ENCODE measurements at regions not wholly inside any gene's neighbourhood (a gene's known extent, or its start where the extent isn't known, plus 50 kb on each side); places are given as distances from the start of the nearest gene placed in this dataset.

DNA sequence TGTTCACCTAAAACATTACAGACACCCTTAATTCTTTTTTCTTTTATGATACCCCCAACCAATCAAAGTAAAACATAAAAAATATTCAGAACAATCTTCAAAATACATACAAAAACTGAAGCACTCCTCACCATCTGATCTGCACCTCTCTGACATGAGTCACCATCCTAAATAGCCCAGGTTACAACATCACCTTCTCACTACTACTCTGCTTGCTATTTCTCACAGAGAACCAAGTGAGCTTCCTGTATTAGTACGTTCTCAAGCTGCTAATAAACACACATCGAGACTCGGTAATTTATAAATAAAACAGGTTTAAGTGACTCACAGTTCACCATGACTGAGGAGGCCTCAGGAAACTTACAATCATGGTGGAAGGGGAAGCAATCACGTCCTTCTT is 183.5 kb downstream of the CBLN2 start:
- Histone ChIP-seq H3K79me1 (ENCODE audit: low read length) (no peaks in the 10 kb centered on the region), H3K4me3 (ENCODE audit: low read length) (no peak overlapping the region), H2BK15ac (replicated peaks; ENCODE audit: low read depth) (no peak overlapping the region), H3K4me2 (ENCODE audit: low read length) (no peak overlapping the region), H2BK120ac (ENCODE audit: low read depth, low read length) (no peak overlapping the region), H3K27me3 (ENCODE audit: insufficient read depth, low read length, poor library complexity) (no peaks in the 10 kb centered on the region), H2AK5ac (ENCODE audit: low read length) (no peak overlapping the region), H3K9ac (ENCODE audit: low read length) (no peak overlapping the region), H3K36me3 (ENCODE audit: control insufficient read depth, insufficient read depth, low read length) (no peaks in the 10 kb centered on the region), H4K5ac (ENCODE audit: low read length) (no peak overlapping the region), H2BK5ac (ENCODE audit: low read length) (no peak overlapping the region), H3K4ac (ENCODE audit: low read depth, low read length) (no peak overlapping the region), H3K79me2 (ENCODE audit: control insufficient read depth, insufficient read depth, low read length) (no peaks in the 10 kb centered on the region), H3K4me1 (ENCODE audit: control insufficient read depth, low read depth, low read length) (no peaks in the 10 kb centered on the region), H4K8ac (ENCODE audit: low read depth, low read length) (no peak overlapping the region), H3K23ac (ENCODE audit: low read length) (no peak overlapping the region), H3K56ac (ENCODE audit: low read length) (no peak overlapping the region), H3K18ac (ENCODE audit: low read length) (no peak overlapping the region), H3K27ac (ENCODE audit: low read depth, low read length) (no peak overlapping the region)
- no CpG with 5 or more reads among the region's 4 CpGs for WGBS (ENCODE audit: extremely low coverage, insufficient coverage, low lambda C conversion rate)
- no peak for DNase-seq

DNA sequence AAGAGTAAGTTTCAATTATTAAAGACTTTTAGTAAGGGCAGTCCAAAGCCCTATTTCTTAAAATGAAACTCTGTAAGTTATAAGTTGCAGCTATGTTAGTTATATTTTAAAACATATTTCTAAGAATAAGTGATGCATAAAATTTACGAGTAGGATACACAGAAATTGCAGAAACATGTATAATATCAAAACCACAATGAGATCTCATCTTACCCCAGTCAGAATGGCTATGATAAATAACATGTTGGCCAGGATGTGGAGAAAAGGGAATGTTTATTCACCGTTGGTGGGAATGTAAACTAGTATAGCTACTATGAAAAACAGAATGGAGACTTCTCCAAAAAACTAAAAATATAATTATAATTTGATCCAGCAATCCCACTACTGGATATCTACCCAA is 201.2 kb downstream of the CBLN2 start:
- Histone ChIP-seq H3K4ac (ENCODE audit: low read depth, low read length) (no peak overlapping the region), H2AK5ac (ENCODE audit: low read length) (no peak overlapping the region), H3K23ac (ENCODE audit: low read length) (no peak overlapping the region), H2BK5ac (ENCODE audit: low read length) (no peak overlapping the region), H3K36me3 (ENCODE audit: control insufficient read depth, insufficient read depth, low read length) (no peaks in the 10 kb centered on the region), H3K79me1 (ENCODE audit: low read length) (no peaks in the 10 kb centered on the region), H3K56ac (ENCODE audit: low read length) (no peak overlapping the region), H3K4me3 (ENCODE audit: low read length) (no peak overlapping the region), H3K4me1 (ENCODE audit: control insufficient read depth, low read depth, low read length) (no peaks in the 10 kb centered on the region), H3K27me3 (ENCODE audit: insufficient read depth, low read length, poor library complexity) (no peaks in the 10 kb centered on the region), H3K18ac (ENCODE audit: low read length) (no peak overlapping the region), H2BK15ac (replicated peaks; ENCODE audit: low read depth) (no peak overlapping the region), H3K79me2 (ENCODE audit: control insufficient read depth, insufficient read depth, low read length) (no peaks in the 10 kb centered on the region), H4K5ac (ENCODE audit: low read length) (no peak overlapping the region), H3K4me2 (ENCODE audit: low read length) (no peak overlapping the region), H2BK120ac (ENCODE audit: low read depth, low read length) (no peak overlapping the region), H4K8ac (ENCODE audit: low read depth, low read length) (no peak overlapping the region), H3K9ac (ENCODE audit: low read length) (no peak overlapping the region), H3K27ac (ENCODE audit: low read depth, low read length) (no peak overlapping the region)
- WGBS (ENCODE audit: extremely low coverage, insufficient coverage, low lambda C conversion rate), result no CpG with 5 or more reads among the region's 2 CpGs
- no peak for DNase-seq

DNA sequence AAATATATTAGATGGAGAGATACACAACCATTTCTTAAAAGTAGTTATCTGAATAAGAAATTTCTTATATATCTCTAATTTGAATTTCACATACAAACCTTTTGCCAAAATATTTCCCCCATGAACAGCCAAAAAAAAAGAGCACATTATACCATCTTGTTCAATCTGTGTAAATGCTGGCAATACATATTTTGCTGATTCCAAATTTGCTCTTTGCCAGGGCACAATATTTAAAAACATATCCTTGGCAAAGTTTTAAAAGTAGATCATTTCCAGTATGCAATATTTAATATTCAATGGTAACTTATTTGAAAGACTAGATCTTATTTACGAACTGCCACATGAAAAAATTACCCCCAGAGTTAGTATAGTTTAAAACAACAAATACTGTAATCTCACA is 204.2 kb downstream of the CBLN2 start:
- H3K9ac ChIP-seq (ENCODE audit: low read length), result no peak overlapping the region
- no peaks in the 10 kb centered on the region for H3K36me3 ChIP-seq (ENCODE audit: control insufficient read depth, insufficient read depth, low read length)
- no peak overlapping the region for H3K27ac ChIP-seq (ENCODE audit: low read depth, low read length)
- no peak overlapping the region for H3K4ac ChIP-seq (ENCODE audit: low read depth, low read length)
- H3K27me3 ChIP-seq (ENCODE audit: insufficient read depth, low read length, poor library complexity), result no peaks in the 10 kb centered on the region
- no peaks in the 10 kb centered on the region for H3K79me1 ChIP-seq (ENCODE audit: low read length)
- no peak overlapping the region for H2BK120ac ChIP-seq (ENCODE audit: low read depth, low read length)
- no peak overlapping the region for H3K56ac ChIP-seq (ENCODE audit: low read length)
- no peak overlapping the region for H2BK5ac ChIP-seq (ENCODE audit: low read length)
- no peak overlapping the region for H3K4me3 ChIP-seq (ENCODE audit: low read length)
- no peak overlapping the region for H3K23ac ChIP-seq (ENCODE audit: low read length)
- no peak overlapping the region for H3K18ac ChIP-seq (ENCODE audit: low read length)
- DNase-seq, result no peak
- no peak overlapping the region for H3K4me2 ChIP-seq (ENCODE audit: low read length)
- no peaks in the 10 kb centered on the region for H3K4me1 ChIP-seq (ENCODE audit: control insufficient read depth, low read depth, low read length)
- WGBS (ENCODE audit: extremely low coverage, insufficient coverage, low lambda C conversion rate), result no CpG with 5 or more reads among the region's 1 CpG
- no peak overlapping the region for H4K5ac ChIP-seq (ENCODE audit: low read length)
- H4K8ac ChIP-seq (ENCODE audit: low read depth, low read length), result no peak overlapping the region
- no peak overlapping the region for H2AK5ac ChIP-seq (ENCODE audit: low read length)
- no peaks in the 10 kb centered on the region for H3K79me2 ChIP-seq (ENCODE audit: control insufficient read depth, insufficient read depth, low read length)
- no peak overlapping the region for H2BK15ac ChIP-seq (replicated peaks; ENCODE audit: low read depth)

DNA sequence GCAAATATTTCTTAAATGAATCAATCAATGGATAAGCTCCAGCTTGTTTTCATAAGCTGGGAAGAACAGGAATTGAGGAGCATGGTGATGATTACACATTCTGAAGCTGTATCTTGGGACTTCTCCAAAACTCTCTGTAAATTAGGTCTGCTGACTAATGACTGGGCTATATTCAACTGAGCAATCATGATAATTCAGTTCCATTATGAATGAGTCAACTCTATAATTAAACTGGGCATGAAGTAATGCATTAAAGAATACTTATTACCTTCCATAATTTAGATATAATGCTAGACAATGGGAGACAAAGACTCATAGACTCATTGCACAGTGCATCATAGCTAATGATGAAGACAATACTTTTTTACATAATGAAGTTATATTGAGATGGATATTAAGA is 207.4 kb downstream of the CBLN2 start:
- H3K79me2 ChIP-seq (ENCODE audit: control insufficient read depth, insufficient read depth, low read length), result no peaks in the 10 kb centered on the region
- no peak overlapping the region for H3K4me2 ChIP-seq (ENCODE audit: low read length)
- H2BK120ac ChIP-seq (ENCODE audit: low read depth, low read length), result no peak overlapping the region
- H3K18ac ChIP-seq (ENCODE audit: low read length), result no peak overlapping the region
- no peak overlapping the region for H3K9ac ChIP-seq (ENCODE audit: low read length)
- H3K27me3 ChIP-seq (ENCODE audit: insufficient read depth, low read length, poor library complexity), result no peaks in the 10 kb centered on the region
- H2AK5ac ChIP-seq (ENCODE audit: low read length), result no peak overlapping the region
- H3K79me1 ChIP-seq (ENCODE audit: low read length), result no peaks in the 10 kb centered on the region
- H3K23ac ChIP-seq (ENCODE audit: low read length), result no peak overlapping the region
- H3K56ac ChIP-seq (ENCODE audit: low read length), result no peak overlapping the region
- H3K4ac ChIP-seq (ENCODE audit: low read depth, low read length), result no peak overlapping the region
- H3K4me1 ChIP-seq (ENCODE audit: control insufficient read depth, low read depth, low read length), result no peaks in the 10 kb centered on the region
- DNase-seq, result no peak
- H2BK5ac ChIP-seq (ENCODE audit: low read length), result no peak overlapping the region
- no peak overlapping the region for H3K4me3 ChIP-seq (ENCODE audit: low read length)
- no peaks in the 10 kb centered on the region for H3K36me3 ChIP-seq (ENCODE audit: control insufficient read depth, insufficient read depth, low read length)
- H4K5ac ChIP-seq (ENCODE audit: low read length), result no peak overlapping the region
- H3K27ac ChIP-seq (ENCODE audit: low read depth, low read length), result no peak overlapping the region
- H2BK15ac ChIP-seq (replicated peaks; ENCODE audit: low read depth), result no peak overlapping the region
- H4K8ac ChIP-seq (ENCODE audit: low read depth, low read length), result no peak overlapping the region

DNA sequence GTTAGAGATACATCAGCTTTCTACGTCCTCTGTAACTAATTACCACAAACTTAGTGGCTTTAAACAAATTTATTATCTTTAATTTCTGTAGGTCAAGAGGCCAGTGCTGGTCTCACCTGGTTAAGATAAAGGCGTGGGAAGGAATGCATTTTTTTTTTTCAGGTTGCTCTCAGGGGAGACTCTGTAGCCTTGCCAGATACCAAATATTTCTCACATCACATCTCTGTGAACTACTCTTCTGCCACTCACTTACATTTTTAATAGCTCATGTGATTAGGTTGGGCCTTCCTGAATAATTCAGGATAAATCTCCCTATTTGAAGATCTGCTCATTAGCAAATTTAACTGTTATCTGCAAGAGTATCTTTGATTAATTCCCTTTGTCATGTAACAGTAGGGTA is 214.6 kb downstream of the CBLN2 start:
- Histone ChIP-seq H2BK5ac (ENCODE audit: low read length) (no peak overlapping the region), H4K8ac (ENCODE audit: low read depth, low read length) (no peak overlapping the region), H3K18ac (ENCODE audit: low read length) (no peak overlapping the region), H3K79me1 (ENCODE audit: low read length) (no peaks in the 10 kb centered on the region), H2AK5ac (ENCODE audit: low read length) (no peak overlapping the region), H3K27ac (ENCODE audit: low read depth, low read length) (no peak overlapping the region), H2BK120ac (ENCODE audit: low read depth, low read length) (no peak overlapping the region), H3K4ac (ENCODE audit: low read depth, low read length) (no peak overlapping the region), H3K4me1 (ENCODE audit: control insufficient read depth, low read depth, low read length) (no peaks in the 10 kb centered on the region), H3K23ac (ENCODE audit: low read length) (no peak overlapping the region), H3K9ac (ENCODE audit: low read length) (no peak overlapping the region), H3K4me3 (ENCODE audit: low read length) (no peak overlapping the region), H3K56ac (ENCODE audit: low read length) (no peak overlapping the region), H2BK15ac (replicated peaks; ENCODE audit: low read depth) (no peak overlapping the region), H3K79me2 (ENCODE audit: control insufficient read depth, insufficient read depth, low read length) (no peaks in the 10 kb centered on the region), H3K27me3 (ENCODE audit: insufficient read depth, low read length, poor library complexity) (no peaks in the 10 kb centered on the region), H4K5ac (ENCODE audit: low read length) (no peak overlapping the region), H3K4me2 (ENCODE audit: low read length) (no peak overlapping the region), H3K36me3 (ENCODE audit: control insufficient read depth, insufficient read depth, low read length) (no peaks in the 10 kb centered on the region)
- no peak for DNase-seq
- WGBS (ENCODE audit: extremely low coverage, insufficient coverage, low lambda C conversion rate), result no CpG with 5 or more reads among the region's 2 CpGs

DNA sequence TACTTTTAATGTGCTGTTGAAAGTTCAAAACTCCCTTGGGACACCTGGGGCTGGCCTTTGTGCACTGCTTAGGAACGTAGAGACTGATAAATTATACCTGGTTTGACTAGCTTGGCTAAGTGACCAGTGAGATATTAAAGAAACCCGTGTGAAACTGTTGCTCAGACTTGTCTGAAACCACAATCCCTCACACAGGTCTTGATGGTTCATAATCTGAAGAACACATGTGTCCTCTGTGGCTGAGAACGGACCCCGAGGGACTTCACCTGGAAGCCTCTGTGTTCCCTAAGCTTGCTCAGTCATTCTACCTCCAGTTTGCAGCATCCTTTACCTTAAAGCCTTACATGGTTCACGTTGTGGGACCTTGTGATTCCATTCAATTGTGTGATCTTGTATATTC is 218.8 kb downstream of the CBLN2 start:
- no CpG with 5 or more reads among the region's 5 CpGs for WGBS (ENCODE audit: extremely low coverage, insufficient coverage, low lambda C conversion rate)
- Histone ChIP-seq H3K4me2 (ENCODE audit: low read length) (no peak overlapping the region), H4K5ac (ENCODE audit: low read length) (no peak overlapping the region)

More for the DNA sequence above, 218.8 kb downstream of the CBLN2 start:
- H3K4ac ChIP-seq (ENCODE audit: low read depth, low read length), result no peak overlapping the region
- H3K79me1 ChIP-seq (ENCODE audit: low read length), result no peaks in the 10 kb centered on the region
- no peak overlapping the region for H2BK5ac ChIP-seq (ENCODE audit: low read length)
- no peaks in the 10 kb centered on the region for H3K79me2 ChIP-seq (ENCODE audit: control insufficient read depth, insufficient read depth, low read length)
- no peak overlapping the region for H2BK15ac ChIP-seq (replicated peaks; ENCODE audit: low read depth)
- H3K27ac ChIP-seq (ENCODE audit: low read depth, low read length), result no peak overlapping the region
- H2AK5ac ChIP-seq (ENCODE audit: low read length), result no peak overlapping the region
- no peaks in the 10 kb centered on the region for H3K36me3 ChIP-seq (ENCODE audit: control insufficient read depth, insufficient read depth, low read length)
- no peak overlapping the region for H3K4me3 ChIP-seq (ENCODE audit: low read length)
- no peak for DNase-seq
- H2BK120ac ChIP-seq (ENCODE audit: low read depth, low read length), result no peak overlapping the region
- H3K56ac ChIP-seq (ENCODE audit: low read length), result no peak overlapping the region
- H3K23ac ChIP-seq (ENCODE audit: low read length), result no peak overlapping the region
- H4K8ac ChIP-seq (ENCODE audit: low read depth, low read length), result no peak overlapping the region
- H3K9ac ChIP-seq (ENCODE audit: low read length), result no peak overlapping the region
- no peak overlapping the region for H3K18ac ChIP-seq (ENCODE audit: low read length)
- no peaks in the 10 kb centered on the region for H3K27me3 ChIP-seq (ENCODE audit: insufficient read depth, low read length, poor library complexity)
- H3K4me1 ChIP-seq (ENCODE audit: control insufficient read depth, low read depth, low read length), result no peaks in the 10 kb centered on the region
